Neural crest cell (in vitro differentiated cells): ENCODE measurements at regions not wholly inside any gene's neighbourhood (a gene's known extent, or its start where the extent isn't known, plus 50 kb on each side); places are given as distances from the start of the nearest gene placed in this dataset.
A peak's percentile ranks its signal among the peaks of the same experiment; 100 is the strongest.

ENCODE experiments used
- DNase-seq: peaks from one replicate; pipeline ENCODE4 v3.0.0; 2021; ENCODE audit warnings: low read depth, mixed read lengths, low spot score
- H3K27ac Mint-ChIP-seq: one replicate; pipeline ENCODE4 v1.8.0; 2021; ENCODE audit warnings: mild to moderate bottlenecking, mixed read lengths; ENCODE audit not compliant: unreplicated experiment
- H3K27me3 Mint-ChIP-seq: 2 replicates; pipeline ENCODE4 v1.8.0; 2021; ENCODE audit warnings: low read depth, mild to moderate bottlenecking, mixed read lengths
- H3K36me3 Mint-ChIP-seq: 2 replicates; pipeline ENCODE4 v1.8.0; 2021; ENCODE audit warnings: low read depth, mild to moderate bottlenecking, mixed read lengths
- H3K4me1 Mint-ChIP-seq: 2 replicates; pipeline ENCODE4 v1.8.0; 2021; ENCODE audit warnings: mixed read lengths
- H3K4me3 Mint-ChIP-seq: one replicate; pipeline ENCODE4 v1.8.0; 2021; ENCODE audit warnings: mild to moderate bottlenecking, mixed read lengths
- H3K9me3 Mint-ChIP-seq: 2 replicates; pipeline ENCODE4 v1.8.0; 2021; ENCODE audit warnings: mixed read lengths
- CTCF ChIP-seq: fragments of 200-600 bp; sonication (generic); conservative IDR thresholded peaks from 2 replicates; pipeline ENCODE4 v1.5.0; 2021; ENCODE audit warnings: antibody characterized with exemption, mild to moderate bottlenecking

- Mint-ChIP-seq H3K27ac (no peak overlapping the region), H3K27me3 (peaks cover 2% of the 10 kb centered on the region), H3K4me3 (no peak overlapping the region), H3K36me3 (no peaks in the 10 kb centered on the region), H3K9me3 (no peaks in the 10 kb centered on the region), H3K4me1 (no peaks in the 10 kb centered on the region)
- no peak for TF ChIP-seq CTCF
- DNase-seq: no peak
Measured at GRCh38 chr1:29549001-29549400, 312.7 kb downstream of the PTPRU start.

- Mint-ChIP-seq H3K27ac (no peak overlapping the region), H3K4me1 (no peaks in the 10 kb centered on the region), H3K4me3 (no peak overlapping the region), H3K9me3 (no peaks in the 10 kb centered on the region), H3K36me3 (no peaks in the 10 kb centered on the region), H3K27me3 (peaks cover 2% of the 10 kb centered on the region)
- TF ChIP-seq CTCF: no peak
- DNase-seq: no peak
Measured at GRCh38 chr1:29548091-29548490, 311.8 kb downstream of the PTPRU start.

GRCh38 chr1:29547300-29547699 is 311.0 kb downstream of the PTPRU start:
- H3K4me1 Mint-ChIP-seq: no peaks in the 10 kb centered on the region
- no peak for TF ChIP-seq CTCF
- no peak overlapping the region for H3K27ac Mint-ChIP-seq
- peaks cover 2% of the 10 kb centered on the region for H3K27me3 Mint-ChIP-seq
- no peak for DNase-seq
- H3K36me3 Mint-ChIP-seq: no peaks in the 10 kb centered on the region
- H3K9me3 Mint-ChIP-seq: no peaks in the 10 kb centered on the region
- no peak overlapping the region for H3K4me3 Mint-ChIP-seq

- Mint-ChIP-seq H3K27ac (no peak overlapping the region), H3K27me3 (peaks cover 2% of the 10 kb centered on the region), H3K36me3 (no peaks in the 10 kb centered on the region), H3K4me3 (no peak overlapping the region), H3K9me3 (no peaks in the 10 kb centered on the region), H3K4me1 (no peaks in the 10 kb centered on the region)
- no peak for DNase-seq
- no peak for TF ChIP-seq CTCF
Measured at GRCh38 chr1:29546496-29546895, 310.2 kb downstream of the PTPRU start.

GRCh38 chr1:29544406-29544805 is 308.1 kb downstream of the PTPRU start:
- no peak for DNase-seq
- Mint-ChIP-seq H3K9me3 (no peaks in the 10 kb centered on the region), H3K36me3 (no peaks in the 10 kb centered on the region), H3K27ac (no peak overlapping the region), H3K27me3 (peaks cover 2% of the 10 kb centered on the region), H3K4me3 (no peak overlapping the region), H3K4me1 (no peaks in the 10 kb centered on the region)
- TF ChIP-seq CTCF: no peak

- H3K36me3 Mint-ChIP-seq: no peaks in the 10 kb centered on the region
- peak overlapping the region; percentile 54 for H3K27ac Mint-ChIP-seq
- TF ChIP-seq CTCF: no peak
- H3K27me3 Mint-ChIP-seq: no peaks in the 10 kb centered on the region
- no peaks in the 10 kb centered on the region for H3K9me3 Mint-ChIP-seq
- no peak for DNase-seq
- H3K4me1 Mint-ChIP-seq: no peaks in the 10 kb centered on the region
- no peak overlapping the region for H3K4me3 Mint-ChIP-seq
Measured at GRCh38 chr1:29543586-29543985, 307.3 kb downstream of the PTPRU start.
